Esophagus squamous epithelium (tissue), 5 donors: ENCODE measurements at regions not wholly inside any gene's neighbourhood (a gene's known extent, or its start where the extent isn't known, plus 50 kb on each side); places are given as distances from the start of the nearest gene placed in this dataset.

ENCODE experiments used
- DNase-seq: peaks from one replicate; lab custom pipeline; 2025; lab: John Stamatoyannopoulos, UW
- H3K27ac ChIP-seq, 4 donors: fragments of 200-600 bp; sonication (generic); one replicate each; pipeline ENCODE4 v1.5.1; 2016 to 2019; ENCODE audit warnings: mild to moderate bottlenecking in 1 of 4
- H3K27me3 ChIP-seq, 4 donors: fragments of 200-600 bp; sonication (generic); 1 replicate in 3 of 4; 2 replicates in 1 of 4; pipeline versions ENCODE4 v1.5.1 to v1.6.0; 2017 to 2021; ENCODE audit warnings: antibody characterized with exemption in 1 of 4
- H3K36me3 ChIP-seq, 3 donors: fragments of 200-600 bp; sonication (generic); one replicate each; pipeline ENCODE4 v1.5.1; 2016 to 2019
- H3K4me1 ChIP-seq, 3 donors: fragments of 200-600 bp; sonication (generic); one replicate each; pipeline ENCODE4 v1.5.1; 2017 to 2019
- H3K4me3 ChIP-seq, 4 donors: fragments of 200-600 bp; sonication (generic); 1 replicate in 3 of 4; 2 replicates in 1 of 4; pipeline ENCODE4 v1.5.1; 2016 to 2019; ENCODE audit warnings: mild to moderate bottlenecking in 2 of 4, moderate library complexity in 1 of 4
- H3K9me3 ChIP-seq, 3 donors: fragments of 200-600 bp; sonication (generic); one replicate each; pipeline ENCODE4 v1.5.1; 2016 to 2019
- CTCF ChIP-seq, 6 experiments: fragments of 450-650 bp in 4 of 6; fragments of 200-600 bp in 2 of 6; sonication (generic) in 2 of 6; IDR thresholded peaks; one replicate each; pipeline ENCODE4 v1.5.1; 2016 to 2019; ENCODE audit warnings: antibody characterized with exemption in 6 of 6, mild to moderate bottlenecking in 4 of 6, moderate library complexity in 4 of 6
- POLR2A ChIP-seq, 4 donors: fragments of 450-650 bp; IDR thresholded peaks; one replicate each; pipeline ENCODE4 v1.6.1; 2017; ENCODE audit warnings: antibody characterized with exemption in 4 of 4, mild to moderate bottlenecking in 4 of 4, moderate library complexity in 3 of 4
- WGBS, 2 donors: methylation state at CpG; one replicate each; pipeline ENCODE4 v1.1.5; 2018; 5-methylcytosine and 5-hydroxymethylcytosine counted together
- intact Hi-C: fragments of 100-400 bp; cut with DNase I; formaldehyde crosslinking; loops from one replicate; pipeline ENCODE4 v1.15.0; 2022
- donor health status: DM: yes; HTN: yes; CAD: no.

GRCh38 chr14:22151121-22151520 lies 437.9 kb downstream of the DAD1 start:
- peaks cover 0 to 28% (median 0%) of the 10 kb centered on the region in 4 donors for H3K27me3 ChIP-seq
- H3K4me1 ChIP-seq: no peaks in the 10 kb centered on the region
- no peaks in the 10 kb centered on the region for H3K9me3 ChIP-seq
- TF ChIP-seq POLR2A (IDR thresholded peaks at IDR 0.05) (no peak), CTCF (IDR thresholded peaks at IDR 0.05) (no peak)
- H3K27ac ChIP-seq: no peak overlapping the region
- intact Hi-C loops: no loop called here
- no peaks in the 10 kb centered on the region for H3K36me3 ChIP-seq
- DNase-seq: no peak
- no peak overlapping the region for H3K4me3 ChIP-seq
- WGBS, 2 donors: 73 to 77% methylated on average over 4 of the region's 4 CpGs

GRCh38 chr14:22149058-22149457 lies 440.0 kb downstream of the DAD1 start:
- H3K27me3 ChIP-seq: peaks cover 0 to 38% (median 0%) of the 10 kb centered on the region in 4 donors
- H3K4me1 ChIP-seq: no peaks in the 10 kb centered on the region
- H3K9me3 ChIP-seq: no peaks in the 10 kb centered on the region
- no peak overlapping the region for H3K4me3 ChIP-seq
- 78% methylated on average over 3 of the region's 3 CpGs for WGBS, 2 donors
- intact Hi-C loops: no loop called here
- H3K27ac ChIP-seq: no peak overlapping the region
- no peak for DNase-seq
- no peak for TF ChIP-seq CTCF (IDR thresholded peaks at IDR 0.05)
- TF ChIP-seq POLR2A (IDR thresholded peaks at IDR 0.05): no peak
- H3K36me3 ChIP-seq: no peaks in the 10 kb centered on the region

GRCh38 chr14:22147716-22148115 lies 441.3 kb downstream of the DAD1 start:
- no peak overlapping the region for H3K27ac ChIP-seq
- no peaks in the 10 kb centered on the region for H3K4me1 ChIP-seq
- WGBS, 2 donors: 64 to 90% methylated on average over 3 of the region's 3 CpGs
- DNase-seq: no peak
- no peaks in the 10 kb centered on the region for H3K36me3 ChIP-seq
- intact Hi-C loops: no loop called here
- TF ChIP-seq POLR2A (IDR thresholded peaks at IDR 0.05): no peak
- no peak for TF ChIP-seq CTCF (IDR thresholded peaks at IDR 0.05)
- no peak overlapping the region for H3K4me3 ChIP-seq
- H3K27me3 ChIP-seq: peaks cover 0 to 38% (median 0%) of the 10 kb centered on the region in 4 donors
- no peaks in the 10 kb centered on the region for H3K9me3 ChIP-seq

GRCh38 chr14:22143363-22143762 lies 445.7 kb downstream of the DAD1 start:
- whole genome bisulfite sequencing, 2 donors: 45 to 50% methylated on average over 2 of the region's 2 CpGs
- Histone ChIP-seq H3K36me3 (no peaks in the 10 kb centered on the region), H3K27ac (no peak overlapping the region), H3K4me1 (no peaks in the 10 kb centered on the region), H3K27me3 (peaks cover 0 to 37% (median 0%) of the 10 kb centered on the region in 4 donors), H3K4me3 (no peak overlapping the region), H3K9me3 (no peaks in the 10 kb centered on the region)
- TF ChIP-seq POLR2A (IDR thresholded peaks at IDR 0.05) (no peak), CTCF (IDR thresholded peaks at IDR 0.05) (no peak)
- no peak for DNase-seq
- intact Hi-C loops: no loop called here

DNA sequence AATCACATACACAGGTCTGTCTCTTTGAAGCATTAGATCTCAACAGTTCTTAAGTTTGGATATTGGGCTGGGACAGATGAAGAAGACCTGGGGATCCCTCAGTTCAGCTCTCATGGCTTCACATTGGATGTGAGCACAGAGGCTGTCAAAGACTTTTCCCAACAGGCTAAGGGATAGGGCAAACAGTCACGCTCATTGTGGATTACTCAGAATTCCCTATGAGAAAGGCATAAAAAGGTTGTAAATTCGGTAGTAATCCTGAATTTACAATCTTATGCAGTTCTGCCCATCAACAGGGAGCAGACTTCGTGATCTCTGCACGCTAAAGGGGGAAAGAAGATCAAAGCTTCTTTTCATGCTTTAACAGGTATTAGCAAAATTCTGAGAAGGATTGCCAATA lies 448.4 kb downstream of the DAD1 start:
- peaks cover 0 to 20% (median 0%) of the 10 kb centered on the region in 4 donors for H3K27me3 ChIP-seq
- no peak for TF ChIP-seq POLR2A (IDR thresholded peaks at IDR 0.05)
- TF ChIP-seq CTCF (IDR thresholded peaks at IDR 0.05): no peak
- 28 to 53% methylated on average over 4 of the region's 4 CpGs for WGBS, 2 donors
- no peak overlapping the region for H3K27ac ChIP-seq
- H3K36me3 ChIP-seq: no peaks in the 10 kb centered on the region
- H3K4me3 ChIP-seq: no peak overlapping the region
- intact Hi-C loops: no loop called here
- no peaks in the 10 kb centered on the region for H3K9me3 ChIP-seq
- no peak for DNase-seq
- no peaks in the 10 kb centered on the region for H3K4me1 ChIP-seq
